ENCODE measurements at regions not wholly inside any gene's neighbourhood (a gene's known extent, or its start where the extent isn't known, plus 50 kb on each side); places are given as distances from the start of the nearest gene placed in this dataset.
"Not testable (repeated sequence)": the region's sequence is repeated elsewhere in the genome, so short reads cannot be mapped to it uniquely, and the experiment has no call there.

DNA sequence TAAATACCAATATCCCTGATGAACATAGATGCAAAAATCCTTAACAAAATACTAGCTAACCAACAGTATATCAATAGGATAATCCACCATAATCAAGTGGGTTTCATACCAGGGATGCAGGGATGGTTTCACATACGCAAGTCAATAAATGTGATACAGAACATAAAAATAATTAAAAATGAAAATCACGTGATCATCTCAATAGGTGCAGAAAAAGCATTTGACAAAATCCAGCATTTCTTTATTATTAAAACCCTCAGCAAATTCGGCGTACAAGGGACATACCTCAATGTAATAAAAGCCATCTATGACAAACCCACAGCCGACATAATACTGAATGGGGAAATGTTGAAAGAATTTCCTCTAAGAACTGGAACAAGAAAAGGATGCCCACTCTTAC is 793.5 kb downstream of the NR4A2 start:
- TF ChIP-seq, protein P1, sequence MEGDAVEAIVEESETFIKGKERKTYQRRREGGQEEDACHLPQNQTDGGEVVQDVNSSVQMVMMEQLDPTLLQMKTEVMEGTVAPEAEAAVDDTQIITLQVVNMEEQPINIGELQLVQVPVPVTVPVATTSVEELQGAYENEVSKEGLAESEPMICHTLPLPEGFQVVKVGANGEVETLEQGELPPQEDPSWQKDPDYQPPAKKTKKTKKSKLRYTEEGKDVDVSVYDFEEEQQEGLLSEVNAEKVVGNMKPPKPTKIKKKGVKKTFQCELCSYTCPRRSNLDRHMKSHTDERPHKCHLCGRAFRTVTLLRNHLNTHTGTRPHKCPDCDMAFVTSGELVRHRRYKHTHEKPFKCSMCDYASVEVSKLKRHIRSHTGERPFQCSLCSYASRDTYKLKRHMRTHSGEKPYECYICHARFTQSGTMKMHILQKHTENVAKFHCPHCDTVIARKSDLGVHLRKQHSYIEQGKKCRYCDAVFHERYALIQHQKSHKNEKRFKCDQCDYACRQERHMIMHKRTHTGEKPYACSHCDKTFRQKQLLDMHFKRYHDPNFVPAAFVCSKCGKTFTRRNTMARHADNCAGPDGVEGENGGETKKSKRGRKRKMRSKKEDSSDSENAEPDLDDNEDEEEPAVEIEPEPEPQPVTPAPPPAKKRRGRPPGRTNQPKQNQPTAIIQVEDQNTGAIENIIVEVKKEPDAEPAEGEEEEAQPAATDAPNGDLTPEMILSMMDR (IDR thresholded peaks at IDR 0.05; ENCODE audit: insufficient read depth, low read depth, low read length) = not testable (repeated sequence)
- TF ChIP-seq EZH2 (IDR thresholded peaks at IDR 0.05; ENCODE audit: insufficient read depth, low read length) = not testable (repeated sequence)

Measured in astrocyte (in vitro differentiated cells and primary cell).